ENCODE measurements at regions not wholly inside any gene's neighbourhood (a gene's known extent, or its start where the extent isn't known, plus 50 kb on each side); places are given as distances from the start of the nearest gene placed in this dataset.

GRCh38 chr11:134538742-134539141, 126.7 kb upstream of the B3GAT1 start:
- Histone ChIP-seq H3K4me1 (replicated peaks in 1 of 4; ENCODE audit: control insufficient read depth in 3 of 4, insufficient read depth in 4 of 4, low read length in 3 of 4) (peaks cover 0 to 6% (median 3%) of the 10 kb centered on the region in 4 experiments; a peak in 4 of 7 replicates), H2AFZ (ENCODE audit: low read length) (no peak overlapping the region), H3K27ac (ENCODE audit: low read depth, low read length) (no peak overlapping the region), H3K79me2 (ENCODE audit: control insufficient read depth in 1 of 2, insufficient read depth in 2 of 2, low read length in 2 of 2) (no peaks in the 10 kb centered on the region), H2BK15ac (ENCODE audit: low read length) (no peak overlapping the region), H2BK12ac (ENCODE audit: low read depth, low read length) (no peak overlapping the region), H3K4ac (replicated peaks; ENCODE audit: insufficient read length, low read depth, low read length) (no peak overlapping the region), H4K8ac (ENCODE audit: extremely low read depth, insufficient read depth, low read length) (no peak overlapping the region), H2BK120ac (replicated peaks; ENCODE audit: low read depth, low read length) (no peak overlapping the region), H3K14ac (ENCODE audit: insufficient read length) (no peak overlapping the region), H4K20me1 (replicated peaks in 1 of 2; ENCODE audit: control insufficient read depth in 1 of 2, insufficient read depth in 2 of 2, low read length in 2 of 2) (no peaks in the 10 kb centered on the region), H2BK5ac (ENCODE audit: low read depth, low read length) (no peak overlapping the region), H3K9ac (replicated peaks in 1 of 4; ENCODE audit: extremely low read depth in 1 of 4, low read depth in 3 of 4, low read length in 3 of 4) (no peak overlapping the region), H3K23ac (ENCODE audit: insufficient read length) (no peak overlapping the region), H4K5ac (ENCODE audit: insufficient read length, low read depth, low read length) (no peak overlapping the region), H3K56ac (replicated peaks; ENCODE audit: insufficient read length, low read depth, low read length) (no peak overlapping the region), H2AK5ac (ENCODE audit: low read depth, low read length) (no peak overlapping the region), H4K91ac (replicated peaks; ENCODE audit: insufficient read length, low read length) (no peak overlapping the region), H3K4me3 (ENCODE audit: extremely low read depth in 1 of 4, insufficient read depth in 2 of 4, low read depth in 3 of 4, low read length in 4 of 4) (no peak overlapping the region), H3K27me3 (replicated peaks in 1 of 4; ENCODE audit: control insufficient read depth in 3 of 4, extremely low read depth in 1 of 4, insufficient read depth in 3 of 4, low read length in 3 of 4) (no peaks in the 10 kb centered on the region), H2BK20ac (ENCODE audit: low read length) (no peak overlapping the region), H3K4me2 (ENCODE audit: insufficient read depth in 1 of 2, low read depth in 2 of 2, low read length in 2 of 2) (no peak overlapping the region), H3K36me3 (ENCODE audit: control insufficient read depth in 2 of 4, insufficient read depth in 4 of 4, low read length in 3 of 4) (no peaks in the 10 kb centered on the region), H3K79me1 (ENCODE audit: low read depth, low read length) (no peaks in the 10 kb centered on the region), H3K23me2 (ENCODE audit: low read depth, low read length) (no peaks in the 10 kb centered on the region), H3K18ac (ENCODE audit: extremely low read depth, low read length) (no peak overlapping the region), H3K9me3 (ENCODE audit: insufficient read depth in 2 of 2, low read depth in 1 of 2, low read length in 1 of 2) (no peaks in the 10 kb centered on the region; a peak in 1 of 4 replicates)
- WGBS, 2 experiments (ENCODE audit: extremely low coverage in 1 of 2, insufficient coverage in 1 of 2, insufficient read length in 1 of 2, insufficient replicate concordance in 2 of 2, low coverage in 1 of 2, low lambda C conversion rate in 2 of 2, missing lambda C conversion rate in 1 of 2), result 90% methylated on average over 13 of the region's 15 CpGs; no CpG with 5 or more reads in 1 of the 2 experiments
- no peak for FAIRE-seq
- ChIA-PET POLR2A (ENCODE audit: partially characterized antibody) (interaction anchor here (0.9 kb wide), 1 partner anchor 18 kb away, joined by 4 read pairs; no protein-coding TSS in a partner anchor), CTCF (ENCODE audit: partially characterized antibody) (interaction anchor here (0.6 to 1.6 kb wide), 7 partner anchors 13 to 161 kb away, joined by 3 to 4 read pairs (median 3); no protein-coding TSS in a partner anchor)
- DNase-seq (ENCODE audit: low read depth in 1 of 2, low spot score in 2 of 2), result no peak
- TF ChIP-seq NANOG (IDR thresholded peaks at IDR 0.05; ENCODE audit: insufficient read depth, low read depth, low read length, poor library complexity, severe bottlenecking) (no peak), TAF7 (optimal IDR thresholded peaks at IDR 0.05; ENCODE audit: borderline replicate concordance, low read depth, low read length) (no peak), E2F6 (IDR thresholded peaks at IDR 0.05) (no peak)
